Breast epithelium (tissue), 3 donors: ENCODE measurements at regions not wholly inside any gene's neighbourhood (a gene's known extent, or its start where the extent isn't known, plus 50 kb on each side); places are given as distances from the start of the nearest gene placed in this dataset.

ENCODE experiments used
- POLR2A ChIP-seq: fragments of 450-650 bp; IDR thresholded peaks from one replicate; pipeline ENCODE4 v1.6.1; 2016; ENCODE audit warnings: antibody characterized with exemption, mild to moderate bottlenecking, moderate library complexity
- POLR2AphosphoS5 ChIP-seq, 3 donors: sonication (generic); formaldehyde crosslinking; IDR thresholded peaks; one replicate each; pipeline ENCODE4 v1.6.1; 2017; ENCODE audit warnings: antibody characterized with exemption in 3 of 3

GRCh38 chr5:116900793-116901192 is 326.2 kb upstream of the SEMA6A start:
- TF ChIP-seq POLR2A (no peak), POLR2AphosphoS5 (IDR thresholded peaks at IDR 0.05) (no peak)
